ENCODE measurements at regions not wholly inside any gene's neighbourhood (a gene's known extent, or its start where the extent isn't known, plus 50 kb on each side); places are given as distances from the start of the nearest gene placed in this dataset.

GRCh38 chr21:41610042-41610839, 102.3 kb upstream of the TMPRSS2 start:
- peak; percentile 71 for DNase-seq (ENCODE audit: low spot score)

- DNase-seq (ENCODE audit: low spot score), result no peak
Measured at GRCh38 chr21:41606706-41607105, 98.7 kb upstream of the TMPRSS2 start.

GRCh38 chr21:41605934-41606285, 98.0 kb upstream of the TMPRSS2 start:
- DNase-seq (ENCODE audit: low spot score), result no peak

GRCh38 chr21:41605178-41605933, 97.4 kb upstream of the TMPRSS2 start:
- DNase-seq (ENCODE audit: low spot score), result no peak

GRCh38 chr21:41604583-41605041, 96.7 kb upstream of the TMPRSS2 start:
- no peak for DNase-seq (ENCODE audit: low spot score)

GRCh38 chr21:41603476-41603875, 95.5 kb upstream of the TMPRSS2 start:
- no peak for DNase-seq (ENCODE audit: low spot score)

DNA sequence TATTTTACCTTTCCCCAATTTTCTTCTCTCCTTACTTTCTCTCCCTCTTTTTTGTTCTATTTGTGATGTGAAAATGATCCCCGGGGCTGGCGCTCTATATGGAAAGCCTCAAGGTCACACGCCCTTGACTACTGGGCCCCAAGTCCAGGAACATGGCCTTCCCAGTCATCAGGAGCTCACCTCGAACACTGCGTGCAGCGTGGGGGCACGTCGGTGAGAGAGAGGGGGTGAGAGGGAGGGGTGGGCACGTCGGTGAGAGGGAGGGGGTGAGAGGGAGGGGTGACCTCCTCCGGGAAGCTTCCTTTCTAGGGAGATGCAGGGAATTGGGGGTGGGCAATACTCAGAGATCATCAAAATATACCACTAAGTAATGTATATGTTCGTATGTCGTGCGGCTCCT, 94.6 kb upstream of the TMPRSS2 start:
- no peak for DNase-seq (ENCODE audit: low spot score)

DNA sequence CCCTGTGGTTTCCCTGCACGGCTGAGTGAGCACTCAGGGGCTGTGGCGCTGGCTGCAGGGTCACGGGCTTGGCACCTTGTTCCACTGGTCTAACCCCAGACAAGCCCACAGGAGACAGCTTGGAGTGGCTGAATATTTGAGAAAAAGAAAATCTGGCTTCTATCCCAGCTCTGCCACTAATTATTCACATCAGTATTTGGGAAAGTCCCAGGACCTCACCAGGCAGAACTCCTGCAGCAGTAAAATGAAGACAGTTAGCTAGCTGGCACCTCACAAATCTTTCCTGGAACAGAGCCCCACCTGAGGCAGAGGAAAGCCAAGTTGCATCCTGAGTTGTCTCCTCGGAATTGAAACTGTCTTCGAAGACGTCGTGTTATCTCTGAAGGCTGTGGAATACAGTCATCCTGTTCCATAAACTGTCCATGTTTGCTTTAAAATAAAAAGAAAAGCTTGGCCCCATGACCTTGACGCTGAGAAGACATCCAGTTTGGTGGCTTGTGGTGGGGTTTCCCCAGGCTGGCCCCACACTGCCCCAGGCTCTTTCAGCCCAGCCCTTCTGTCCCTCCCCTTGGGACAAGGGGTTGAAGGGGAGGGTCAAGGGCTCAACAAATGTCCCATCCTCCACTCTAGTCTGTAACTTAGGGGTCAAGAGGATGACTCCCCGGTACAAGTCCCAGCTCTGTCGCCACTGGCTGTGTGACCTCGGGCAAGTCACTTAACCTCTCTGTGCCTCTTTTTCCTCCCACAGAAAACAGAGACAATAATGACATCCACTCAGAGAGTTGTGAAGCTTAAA, 93.8 kb upstream of the TMPRSS2 start:
- DNase-seq (ENCODE audit: low spot score), result no peak

DNA sequence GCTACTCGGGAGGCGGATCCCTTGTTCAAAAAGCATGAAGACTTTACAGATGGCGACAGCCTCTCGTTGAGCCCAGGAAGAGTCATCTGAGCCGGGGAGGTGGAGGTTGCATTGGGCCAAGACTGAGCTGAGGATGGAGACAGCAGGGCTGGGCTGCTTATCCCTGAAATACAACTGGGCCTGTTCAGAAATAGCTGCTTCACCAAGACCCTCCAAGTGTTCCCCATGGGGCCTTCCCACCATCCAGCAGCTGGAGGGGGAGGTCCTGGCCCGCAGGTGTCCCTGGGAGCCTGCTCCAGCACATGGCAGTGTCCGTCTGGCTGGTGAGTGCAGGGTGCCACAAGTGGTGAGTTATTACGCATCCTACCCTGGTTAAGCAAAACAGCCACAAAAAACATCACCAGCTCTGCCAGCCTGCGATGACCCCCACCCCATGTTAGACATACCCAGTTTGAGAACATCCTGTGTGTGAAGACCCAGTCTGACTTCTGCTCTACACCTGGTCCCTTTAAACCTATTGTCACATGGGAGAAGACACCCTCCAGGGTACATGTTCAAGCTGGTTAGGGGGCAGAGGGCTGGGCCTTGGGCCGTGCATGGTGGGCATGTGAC, 93.1 kb upstream of the TMPRSS2 start:
- DNase-seq (ENCODE audit: low spot score), result no peak

GRCh38 chr21:41600556-41600955, 92.6 kb upstream of the TMPRSS2 start:
- no peak for DNase-seq (ENCODE audit: low spot score)

- DNase-seq (ENCODE audit: low spot score), result no peak
Measured at GRCh38 chr21:41600116-41600515, 92.2 kb upstream of the TMPRSS2 start.

DNA sequence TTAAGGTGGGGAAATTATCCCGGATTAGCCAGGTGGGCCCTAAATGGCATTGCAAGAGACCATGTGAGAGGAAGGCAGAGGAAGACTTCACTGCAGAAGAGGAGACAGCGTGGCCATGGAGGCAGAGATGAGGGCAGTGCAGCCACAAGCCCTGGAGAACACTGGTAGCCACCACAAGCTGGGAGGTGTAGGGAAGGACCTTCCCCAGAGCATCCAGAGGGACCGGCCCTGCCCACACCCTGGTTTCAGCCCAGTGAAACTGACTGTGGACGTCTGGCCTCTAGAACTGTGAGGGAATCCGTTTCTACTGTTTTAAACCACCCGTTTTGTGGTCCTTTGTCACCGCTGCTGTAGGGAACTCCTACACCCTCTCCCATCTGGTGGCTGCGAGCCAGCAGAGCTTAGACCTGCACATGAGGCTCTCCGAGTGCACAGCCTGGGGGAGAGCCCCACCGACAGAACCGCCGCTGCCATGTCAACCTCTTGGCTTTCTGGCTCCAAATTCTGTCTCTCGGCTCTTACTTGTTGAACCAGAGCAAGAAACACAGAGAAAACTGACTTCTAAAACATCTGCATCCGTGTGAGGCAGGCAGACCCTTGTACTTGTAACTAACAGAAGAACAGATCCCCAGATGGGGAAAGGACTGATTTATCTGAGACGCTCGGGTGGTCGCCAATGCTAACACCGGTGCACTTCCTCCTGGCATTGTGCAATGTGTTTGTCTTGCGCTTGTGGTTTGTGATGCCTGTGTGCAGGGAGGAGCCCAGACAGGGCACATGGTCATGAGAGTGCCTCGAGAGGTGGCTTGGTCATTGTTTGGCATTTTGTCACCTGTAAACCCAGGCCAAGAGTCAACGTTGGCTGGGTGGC, 90.8 kb upstream of the TMPRSS2 start:
- DNase-seq (ENCODE audit: low spot score), result no peak

- DNase-seq (ENCODE audit: low spot score), result no peak
Measured at GRCh38 chr21:41597811-41598231, 89.9 kb upstream of the TMPRSS2 start.

DNA sequence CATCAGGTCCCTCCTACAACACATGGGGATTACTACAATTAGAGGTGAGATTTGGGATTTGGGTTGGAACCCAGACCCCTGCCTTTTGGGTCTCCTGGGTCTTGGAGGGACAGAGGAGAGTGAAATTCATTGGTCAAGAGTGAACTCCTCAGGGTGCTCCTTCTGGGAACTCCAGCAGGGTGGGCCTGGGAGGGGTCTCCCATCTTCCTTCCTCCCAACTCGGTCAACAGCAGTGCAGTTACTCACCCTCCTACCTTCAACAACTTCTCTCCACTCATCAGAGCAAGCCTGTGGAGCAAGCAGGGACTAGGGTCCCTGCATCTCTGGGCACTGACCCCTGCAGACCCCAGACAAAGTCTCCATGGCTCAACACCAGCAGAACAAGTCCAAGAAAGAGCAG, 89.3 kb upstream of the TMPRSS2 start:
- DNase-seq (ENCODE audit: low spot score), result no peak

DNA sequence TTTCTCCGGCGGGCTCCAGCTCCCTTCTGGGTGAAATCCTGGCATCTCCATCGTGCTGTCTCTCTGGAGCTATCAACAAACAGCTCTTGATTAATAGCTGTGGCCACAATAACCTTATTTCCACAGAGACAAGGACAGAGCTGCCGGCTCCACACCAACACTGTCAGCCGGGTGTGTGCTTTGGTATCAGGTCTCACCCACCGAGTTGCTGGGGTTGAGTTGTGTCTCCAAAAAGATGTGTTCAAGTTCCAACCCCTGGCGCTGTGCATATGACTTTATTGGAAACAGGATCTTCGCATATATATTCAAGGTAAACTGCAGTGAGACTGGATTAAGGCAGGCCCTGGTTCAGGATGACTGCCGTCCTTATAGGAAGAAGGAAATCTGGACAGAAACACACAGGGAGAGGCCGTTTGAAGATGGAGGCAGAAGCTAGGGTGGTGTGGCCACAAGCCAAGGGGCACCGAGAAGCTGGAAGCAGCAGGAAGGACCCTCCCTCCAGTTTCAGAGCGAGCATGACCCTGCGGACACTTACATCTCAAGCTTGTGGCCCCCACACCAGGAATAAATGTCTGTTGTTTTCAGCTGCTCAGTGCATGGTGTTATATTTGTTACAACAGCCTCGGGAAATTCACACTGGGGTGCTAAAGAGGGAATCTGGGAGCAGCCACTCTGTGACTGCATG, 88.4 kb upstream of the TMPRSS2 start:
- no peak for DNase-seq (ENCODE audit: low spot score)

DNA sequence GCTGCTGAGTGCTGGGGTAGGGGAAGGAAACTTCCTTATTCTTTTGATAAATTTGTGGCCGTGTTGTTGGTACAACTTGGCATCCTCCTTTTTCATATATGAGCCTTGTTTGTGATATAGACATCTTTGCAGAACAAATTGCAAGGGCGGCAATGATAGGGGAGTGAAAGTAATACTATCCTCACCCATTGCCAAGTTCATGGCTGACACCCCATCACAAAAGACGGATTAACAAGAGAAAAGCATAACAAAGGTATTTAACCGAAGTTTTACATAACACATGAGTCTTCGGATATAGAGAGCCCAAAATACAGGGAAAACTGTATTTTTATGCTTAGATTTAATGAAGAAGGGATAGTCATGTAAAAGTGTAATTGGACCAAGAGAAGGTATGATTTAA, 86.3 kb upstream of the TMPRSS2 start:
- no peak for DNase-seq (ENCODE audit: low spot score)

DNA sequence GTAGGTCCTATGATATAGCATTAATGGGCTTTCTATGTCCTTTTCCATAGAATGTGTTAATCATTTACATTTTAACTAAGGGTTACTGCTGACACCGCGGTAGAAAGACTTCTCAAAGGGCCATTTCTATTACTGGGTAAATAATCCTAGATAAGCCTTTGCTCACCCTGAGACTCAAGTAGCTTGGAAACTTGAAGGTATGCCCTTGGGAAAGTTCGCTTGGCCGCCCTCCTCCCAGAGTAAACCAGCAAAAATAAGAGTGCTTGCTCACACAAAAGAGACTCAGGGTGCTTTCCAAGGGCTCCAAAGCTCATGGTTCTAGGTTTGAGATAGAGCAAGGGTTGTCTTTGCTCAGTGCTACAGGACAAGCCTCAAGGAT, 85.8 kb upstream of the TMPRSS2 start:
- no peak for DNase-seq (ENCODE audit: low spot score)

DNA sequence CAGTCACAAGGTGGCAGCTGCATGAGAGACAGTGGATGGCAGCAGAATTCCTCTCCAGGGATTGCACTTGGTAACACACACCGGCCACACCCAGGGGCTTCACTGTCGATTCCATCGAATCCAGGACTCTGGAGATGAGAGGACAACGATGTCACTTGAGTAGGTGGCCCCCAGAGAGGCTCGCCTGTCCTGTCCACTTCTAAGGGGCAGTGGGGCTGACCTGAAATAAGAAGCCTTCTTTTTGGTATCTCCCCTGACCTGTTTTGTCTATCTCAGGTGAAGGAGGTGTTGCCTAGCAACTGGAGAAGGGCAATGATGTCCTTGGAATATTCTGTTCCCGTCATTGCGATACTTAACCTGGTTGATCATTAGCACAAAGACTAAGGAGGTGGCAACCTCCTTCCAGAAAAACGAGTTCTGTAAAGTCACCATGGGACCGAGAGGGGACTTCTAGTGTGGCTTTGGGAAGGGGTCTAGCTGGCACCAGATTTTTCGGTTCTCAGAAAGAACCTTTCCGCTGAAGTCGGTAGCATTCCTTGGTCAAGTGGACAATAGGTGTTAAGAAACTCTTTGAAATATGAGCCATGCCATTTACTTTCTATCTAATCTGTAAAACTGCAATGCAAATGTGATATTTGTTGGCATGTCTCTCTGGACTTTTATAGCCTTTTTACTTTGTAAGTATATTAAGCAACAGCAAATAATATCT, 85.2 kb upstream of the TMPRSS2 start:
- DNase-seq (ENCODE audit: low spot score), result no peak

GRCh38 chr21:41589620-41590175, 81.7 kb upstream of the TMPRSS2 start:
- DNase-seq (ENCODE audit: low spot score), result no peak

GRCh38 chr21:41589131-41589530, 81.2 kb upstream of the TMPRSS2 start:
- no peak for DNase-seq (ENCODE audit: low spot score)
